Endothelial cell of umbilical vein (primary cell): ENCODE measurements at regions not wholly inside any gene's neighbourhood (a gene's known extent, or its start where the extent isn't known, plus 50 kb on each side); places are given as distances from the start of the nearest gene placed in this dataset.

Experiments used
- CTCF ChIP-seq, 2 donors: IDR thresholded peaks; 1 replicate in 1 of 2; 2 replicates in 1 of 2; pipeline ENCODE4 v1.5.1; 2011; ENCODE audit warnings: low read length in 2 of 2, mild to moderate bottlenecking in 2 of 2, moderate library complexity in 2 of 2, control low read depth in 1 of 2, inconsistent platforms in 1 of 2, low read depth in 1 of 2; ENCODE audit not compliant: insufficient read depth in 1 of 2; ENCODE audit errors: extremely low read depth in 1 of 2
- FOS ChIP-seq: IDR thresholded peaks from 2 replicates; pipeline ENCODE4 v1.6.1; 2011; ENCODE audit warnings: mild to moderate bottlenecking, low read length, moderate library complexity, borderline replicate concordance; ENCODE audit not compliant: insufficient read depth
- JUN ChIP-seq: IDR thresholded peaks from 2 replicates; pipeline ENCODE4 v1.6.1; 2011; ENCODE audit warnings: borderline replicate concordance, low read depth; ENCODE audit not compliant: insufficient read length, insufficient read depth
- MAX ChIP-seq: IDR thresholded peaks from 2 replicates; pipeline ENCODE4 v1.6.1; 2011; ENCODE audit not compliant: insufficient read depth, insufficient read length
- MYC ChIP-seq: IDR thresholded peaks from one replicate; pipeline ENCODE4 v1.6.1; 2011; ENCODE audit warnings: mild to moderate bottlenecking, low read depth, low read length
- POLR2A ChIP-seq: IDR thresholded peaks from 2 replicates; pipeline ENCODE4 v1.6.1; 2012; ENCODE audit warnings: low read depth, mild to moderate bottlenecking, control low read depth, low read length
- POLR2AphosphoS5 ChIP-seq: IDR thresholded peaks from 2 replicates; pipeline ENCODE4 v1.6.1; 2012; ENCODE audit warnings: low read depth, mild to moderate bottlenecking, control low read depth, low read length, moderate library complexity; ENCODE audit not compliant: insufficient read depth

- TF ChIP-seq CTCF (IDR thresholded peaks at IDR 0.05; ENCODE audit: extremely low read depth in 1 of 2, insufficient read depth in 1 of 2, low read depth in 1 of 2, low read length in 2 of 2) (no peak), FOS (no peak), MYC (no peak), POLR2A (no peak), JUN (no peak), POLR2AphosphoS5 (no peak), MAX (no peak)
These were observed 564.5 kb upstream of the ZNF717 start for GRCh38 chr3:76349715-76350480.
